Mesodermal cell (in vitro differentiated cells): ENCODE measurements at regions not wholly inside any gene's neighbourhood (a gene's known extent, or its start where the extent isn't known, plus 50 kb on each side); places are given as distances from the start of the nearest gene placed in this dataset.

ENCODE experiments used
- H3K27ac ChIP-seq: 2 replicates; pipeline ENCODE4 v1.7.0; 2013; ENCODE audit warnings: mild to moderate bottlenecking, low read depth, low read length, moderate library complexity; ENCODE audit not compliant: severe bottlenecking
- H3K36me3 ChIP-seq: 2 replicates; pipeline ENCODE4 v1.7.1; 2013; ENCODE audit warnings: mild to moderate bottlenecking, low read length, moderate library complexity; ENCODE audit not compliant: control insufficient read depth, insufficient read depth
- H3K4me1 ChIP-seq: one replicate; pipeline ENCODE4 v1.7.1; 2013; ENCODE audit warnings: mild to moderate bottlenecking, low read length; ENCODE audit not compliant: insufficient read depth, control insufficient read depth, poor library complexity, severe bottlenecking
- H3K4me3 ChIP-seq: 2 replicates; pipeline ENCODE4 v1.7.0; 2013; ENCODE audit warnings: low read length, control low read depth, mild to moderate bottlenecking; ENCODE audit not compliant: insufficient read depth, poor library complexity, severe bottlenecking; ENCODE audit errors: extremely low read depth
- H3K9me3 ChIP-seq: 2 replicates; pipeline ENCODE4 v1.7.1; 2013; ENCODE audit warnings: mild to moderate bottlenecking, low read length, moderate library complexity; ENCODE audit not compliant: control insufficient read depth
- WGBS, 2 experiments: methylation state at CpG; one replicate each; pipeline ENCODE4 v1.1.5; 2013; ENCODE audit warnings: missing lambda C conversion rate in 2 of 2; ENCODE audit not compliant: insufficient coverage in 2 of 2; 5-methylcytosine and 5-hydroxymethylcytosine counted together

DNA sequence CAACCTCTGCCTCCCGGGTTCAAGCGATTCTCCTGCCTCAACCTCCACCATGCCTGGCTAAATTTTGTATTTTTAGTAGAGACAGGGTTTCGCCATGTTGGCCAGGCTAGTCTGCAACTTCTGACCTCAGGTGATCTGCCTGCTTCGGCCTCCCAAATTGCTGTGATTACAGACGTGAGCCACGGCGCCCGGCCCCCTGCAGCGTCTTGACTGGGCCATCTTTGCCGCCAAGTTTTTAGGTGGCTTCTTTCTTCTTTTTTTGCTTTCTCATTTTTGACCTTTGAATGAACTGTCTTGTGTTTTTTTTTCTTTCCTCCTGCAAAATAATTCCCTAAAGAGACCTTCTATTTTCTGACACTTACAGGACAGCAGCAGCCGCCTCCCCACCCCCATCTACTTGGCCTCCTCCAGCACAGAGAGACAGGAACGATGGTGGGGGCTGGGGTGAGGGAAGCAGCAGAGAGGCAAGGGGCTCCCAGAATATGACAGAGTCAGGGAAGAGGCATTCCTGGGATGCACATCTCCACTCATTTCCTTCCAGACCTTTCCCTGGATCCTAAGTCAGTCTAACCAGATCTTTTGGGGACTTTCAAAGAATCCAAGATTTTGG lies 92.6 kb upstream of the ALX4 start:
- Histone ChIP-seq H3K36me3 (no peaks in the 10 kb centered on the region), H3K4me1 (peaks cover 3% of the 10 kb centered on the region), H3K27ac (no peak overlapping the region), H3K9me3 (no peaks in the 10 kb centered on the region), H3K4me3 (no peak overlapping the region)
- 83 to 90% methylated on average over 9 to 10 of the region's 12 CpGs for WGBS, 2 experiments

DNA sequence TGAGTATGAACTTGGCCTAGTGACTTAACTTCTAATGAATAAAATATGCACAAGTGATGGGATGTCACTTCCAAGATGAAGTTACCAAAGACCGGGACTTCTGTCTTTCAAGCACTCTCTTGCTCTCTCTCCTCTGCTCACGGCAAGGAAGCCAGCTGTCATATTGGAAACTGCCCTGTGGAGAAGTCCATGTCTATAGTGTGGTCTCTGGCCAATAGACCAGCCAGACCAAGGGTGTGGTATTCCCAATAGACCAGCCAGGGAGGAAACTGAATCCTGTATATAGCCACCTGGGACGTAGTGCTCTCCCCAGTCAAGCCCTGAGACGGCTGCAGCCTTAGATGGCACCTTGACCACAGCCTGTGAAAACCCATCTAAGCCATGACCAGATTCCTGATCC lies 93.2 kb upstream of the ALX4 start:
- 84 to 89% methylated on average over 4 of the region's 4 CpGs for WGBS, 2 experiments
- no peaks in the 10 kb centered on the region for H3K9me3 ChIP-seq
- H3K36me3 ChIP-seq, result no peaks in the 10 kb centered on the region
- no peak overlapping the region for H3K27ac ChIP-seq
- H3K4me1 ChIP-seq, result peaks cover 3% of the 10 kb centered on the region
- no peak overlapping the region for H3K4me3 ChIP-seq

DNA sequence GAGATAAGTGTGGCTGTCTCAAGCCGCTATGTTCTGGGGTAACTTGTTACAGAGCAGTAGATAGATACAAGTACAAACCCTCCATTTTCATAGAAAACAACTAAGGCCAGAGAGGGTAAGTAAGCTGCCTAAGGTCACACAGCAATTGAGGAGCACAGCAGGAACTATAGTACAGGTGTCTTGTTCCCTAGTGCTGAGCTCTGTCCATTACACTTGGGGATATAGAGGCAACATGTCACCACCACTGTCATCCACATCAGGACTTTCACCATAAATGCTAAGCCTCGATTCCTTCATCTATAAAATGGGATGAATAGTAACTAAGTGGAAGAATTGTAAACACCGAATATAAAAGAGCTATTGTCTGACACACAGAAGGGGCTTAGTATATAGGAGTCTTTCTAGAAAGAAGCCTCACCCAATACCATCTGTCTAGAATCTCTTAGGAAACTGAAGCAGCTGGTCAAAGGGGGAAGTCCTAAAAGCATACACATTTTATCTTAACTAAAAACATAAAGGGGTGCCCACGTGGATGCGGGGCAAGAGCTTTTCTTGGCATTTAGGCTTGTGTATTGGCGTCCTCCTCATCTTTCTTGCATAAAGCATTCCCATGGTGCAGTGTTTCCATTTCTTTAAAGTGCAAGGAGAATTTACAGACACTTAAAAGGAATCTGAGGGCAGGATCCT lies 93.8 kb upstream of the ALX4 start:
- H3K4me1 ChIP-seq, result peaks cover 3% of the 10 kb centered on the region
- H3K9me3 ChIP-seq, result no peaks in the 10 kb centered on the region
- no peak overlapping the region for H3K4me3 ChIP-seq
- no peak overlapping the region for H3K27ac ChIP-seq
- 62 to 63% methylated on average over 3 of the region's 6 CpGs for WGBS, 2 experiments
- no peaks in the 10 kb centered on the region for H3K36me3 ChIP-seq

DNA sequence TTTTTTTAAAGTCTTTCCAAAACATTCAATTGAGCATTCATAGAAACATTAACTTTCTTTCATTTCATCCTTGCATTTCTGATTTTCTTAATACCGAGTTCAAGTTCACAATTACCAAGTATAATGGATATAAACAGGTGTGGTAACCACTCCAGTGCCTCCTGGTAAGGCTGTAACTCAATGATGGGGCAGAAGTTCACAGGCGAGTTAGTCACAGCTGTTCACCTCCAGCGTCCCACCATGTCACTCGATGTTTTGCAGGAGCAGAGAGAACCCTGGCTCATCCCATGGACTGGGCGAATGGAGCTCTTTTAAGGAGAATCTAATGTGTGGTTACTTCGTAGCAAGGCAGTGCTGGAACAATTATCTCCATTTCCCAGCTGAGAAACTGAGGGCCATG lies 94.4 kb upstream of the ALX4 start:
- Histone ChIP-seq H3K4me3 (no peak overlapping the region), H3K36me3 (no peaks in the 10 kb centered on the region), H3K4me1 (peaks cover 3% of the 10 kb centered on the region), H3K9me3 (no peaks in the 10 kb centered on the region), H3K27ac (no peak overlapping the region)
- WGBS, 2 experiments, result 73 to 81% methylated on average over 3 to 4 of the region's 6 CpGs

DNA sequence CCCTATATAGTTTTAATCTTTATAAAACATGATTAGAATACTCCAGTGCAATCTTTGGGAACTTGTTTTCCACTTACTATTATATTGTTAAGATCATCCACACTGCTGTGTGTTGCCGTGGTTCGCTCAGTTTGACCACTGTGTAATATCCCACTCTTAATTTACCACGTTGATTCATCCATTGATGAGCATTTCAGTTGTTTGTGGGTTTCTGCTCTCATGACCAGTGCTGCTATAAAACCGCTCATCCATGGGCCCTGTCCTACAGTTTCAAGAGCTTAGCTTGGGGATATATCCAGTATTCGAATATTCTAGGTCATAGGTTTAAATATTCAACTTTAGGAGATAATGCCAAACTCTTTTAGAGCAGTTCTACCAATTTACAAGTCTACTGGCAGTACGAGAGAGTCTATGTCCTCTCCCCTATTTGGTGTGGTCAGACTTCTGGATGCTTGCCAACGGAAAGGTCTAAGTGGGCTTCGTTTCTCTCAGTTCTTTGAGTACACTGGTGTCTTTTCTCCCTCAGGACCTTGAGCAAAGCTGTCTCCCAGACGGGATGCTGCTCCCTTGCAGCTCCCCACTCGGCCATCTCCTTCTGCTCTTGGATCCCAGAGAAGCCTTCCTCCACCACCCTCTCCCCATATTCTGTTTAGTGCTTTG lies 94.9 kb upstream of the ALX4 start:
- peaks cover 3% of the 10 kb centered on the region for H3K4me1 ChIP-seq
- H3K9me3 ChIP-seq, result no peaks in the 10 kb centered on the region
- no peak overlapping the region for H3K27ac ChIP-seq
- 82 to 88% methylated on average over 6 to 8 of the region's 10 CpGs for WGBS, 2 experiments
- no peaks in the 10 kb centered on the region for H3K36me3 ChIP-seq
- no peak overlapping the region for H3K4me3 ChIP-seq

DNA sequence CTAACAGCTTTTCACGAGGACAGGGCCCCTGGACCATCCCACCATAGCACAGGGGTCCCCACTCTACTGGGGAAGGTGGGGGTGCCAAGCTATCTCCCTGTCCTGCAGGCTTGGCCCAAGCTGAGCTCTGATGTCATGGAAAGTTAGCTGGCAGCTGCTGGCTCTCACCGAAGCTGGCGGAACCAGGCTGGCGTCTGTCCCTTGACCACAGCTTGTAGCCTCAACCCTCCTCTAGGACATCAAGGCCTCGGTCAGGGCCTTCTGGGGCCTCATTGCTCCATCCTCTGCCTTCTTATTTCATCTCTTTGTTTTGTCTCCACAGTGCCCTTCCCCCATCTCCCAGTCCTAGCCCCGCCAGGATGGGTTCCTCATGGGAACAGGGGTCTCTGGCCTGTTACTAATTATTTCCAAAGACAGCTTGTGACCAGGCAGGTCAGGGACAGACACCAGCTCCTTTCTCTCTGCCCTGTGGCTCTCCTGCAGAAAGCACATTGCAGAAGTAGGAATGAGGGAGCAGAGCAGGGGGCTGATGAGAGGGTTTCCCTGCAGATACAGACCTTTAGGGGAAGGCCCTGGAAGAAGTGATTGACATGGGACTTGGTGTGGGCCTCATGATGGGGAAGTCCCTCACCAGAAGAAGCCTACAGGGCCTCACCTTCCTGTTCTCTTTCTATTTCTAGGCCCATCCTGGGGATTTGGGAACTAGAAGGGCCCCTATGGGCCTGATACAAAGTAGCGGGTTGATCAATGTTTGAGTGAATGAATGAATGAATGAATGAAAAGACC lies 97.5 kb upstream of the ALX4 start:
- Histone ChIP-seq H3K9me3 (no peaks in the 10 kb centered on the region), H3K4me3 (no peak overlapping the region), H3K27ac (no peak overlapping the region), H3K36me3 (no peaks in the 10 kb centered on the region), H3K4me1 (peaks cover 3% of the 10 kb centered on the region)
- WGBS, 2 experiments, result 89 to 93% methylated on average over 6 of the region's 7 CpGs

DNA sequence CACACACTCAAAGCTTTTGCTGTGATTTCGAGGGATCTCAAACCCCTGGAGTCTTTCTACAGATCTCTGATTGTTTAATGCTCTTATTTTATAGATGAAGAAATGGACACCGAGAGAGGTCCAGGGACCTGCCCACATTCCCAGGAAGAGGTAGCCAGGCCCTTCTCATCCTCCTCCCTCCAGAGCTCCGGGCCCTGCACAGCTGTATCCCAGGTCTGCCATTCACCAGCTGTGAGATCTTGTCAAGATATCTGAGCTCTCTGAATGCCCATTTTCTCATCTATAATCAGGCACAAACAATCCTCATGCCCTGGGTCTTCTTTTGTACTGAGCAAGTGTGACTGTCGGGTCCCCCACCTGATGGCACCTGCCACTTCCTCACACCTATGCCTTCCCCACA lies 98.2 kb upstream of the ALX4 start:
- Histone ChIP-seq H3K9me3 (no peaks in the 10 kb centered on the region), H3K27ac (no peak overlapping the region), H3K4me1 (no peaks in the 10 kb centered on the region), H3K36me3 (no peaks in the 10 kb centered on the region), H3K4me3 (no peak overlapping the region)
- WGBS, 2 experiments, result 79% methylated on average over 2 of the region's 4 CpGs

DNA sequence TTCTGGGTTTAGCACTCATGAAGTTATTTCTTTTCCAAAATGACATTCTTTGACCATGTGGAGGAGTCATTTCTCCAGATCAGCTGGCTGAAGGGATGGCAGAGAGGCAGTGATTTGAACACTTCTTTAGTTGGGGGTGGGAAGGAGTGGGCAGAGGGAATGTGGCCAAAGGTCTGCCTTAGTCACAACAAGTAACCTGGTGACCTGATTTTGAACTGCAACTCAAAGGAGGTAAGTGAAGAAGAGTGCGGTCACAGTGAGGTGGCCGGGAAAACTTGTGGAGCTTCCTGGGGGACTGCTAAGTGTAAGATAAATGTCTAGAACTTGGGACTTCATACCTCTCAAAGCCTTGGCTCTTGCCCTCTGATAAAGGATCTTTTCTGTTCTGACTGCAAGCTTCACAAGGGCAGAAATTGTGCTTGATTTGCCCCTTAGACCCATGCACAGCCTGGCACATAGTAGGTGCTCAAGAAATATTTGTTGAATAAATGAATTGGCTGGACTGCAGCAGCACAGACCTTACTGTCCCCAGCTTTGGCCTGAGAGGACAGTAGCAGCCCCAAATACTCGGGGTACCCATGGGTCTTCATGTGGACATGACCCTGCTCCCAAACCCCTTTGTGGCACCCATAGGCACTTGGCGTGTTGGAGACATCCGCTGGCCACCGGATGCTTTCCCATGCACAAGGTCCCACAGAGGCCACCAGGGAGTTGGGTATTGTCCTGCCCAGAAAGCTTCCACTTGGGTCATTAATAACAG lies 99.0 kb upstream of the ALX4 start:
- H3K36me3 ChIP-seq, result no peaks in the 10 kb centered on the region
- no peak overlapping the region for H3K27ac ChIP-seq
- 84 to 87% methylated on average over 4 to 6 of the region's 6 CpGs for WGBS, 2 experiments
- no peaks in the 10 kb centered on the region for H3K9me3 ChIP-seq
- H3K4me3 ChIP-seq, result no peak overlapping the region
- H3K4me1 ChIP-seq, result no peaks in the 10 kb centered on the region

DNA sequence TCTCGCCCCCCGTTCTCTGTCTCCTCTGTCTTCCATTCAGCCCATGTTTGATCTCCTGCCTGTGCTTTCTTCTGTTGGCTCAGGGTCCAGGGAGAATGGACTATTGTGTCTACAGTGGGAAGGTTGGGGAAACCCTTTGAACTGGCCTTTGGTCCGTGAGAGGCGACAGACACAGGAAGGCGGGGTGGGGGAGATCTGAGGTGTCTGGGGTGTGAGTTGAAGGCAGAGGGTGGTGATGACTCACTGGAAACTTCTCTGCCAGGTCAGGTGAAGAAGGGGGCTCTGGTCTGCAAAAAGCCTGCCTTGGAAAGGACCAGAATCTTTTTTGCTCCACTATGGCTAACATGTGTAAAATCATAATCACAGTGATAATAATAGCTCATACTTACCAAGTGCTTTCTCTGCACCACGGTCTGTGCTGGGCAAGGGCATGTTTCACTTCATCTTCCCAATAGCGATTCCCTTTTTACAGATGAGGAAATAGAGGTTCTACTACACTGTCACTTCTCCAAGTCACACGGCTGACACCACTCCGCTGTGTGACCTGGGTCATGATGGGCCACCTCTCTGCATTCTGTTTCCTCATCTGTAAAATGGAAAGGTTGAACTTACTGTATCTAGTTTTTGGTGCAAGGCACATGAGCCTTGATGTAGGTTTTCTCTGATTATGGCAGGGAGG lies 99.8 kb upstream of the ALX4 start:
- no peaks in the 10 kb centered on the region for H3K9me3 ChIP-seq

DNA sequence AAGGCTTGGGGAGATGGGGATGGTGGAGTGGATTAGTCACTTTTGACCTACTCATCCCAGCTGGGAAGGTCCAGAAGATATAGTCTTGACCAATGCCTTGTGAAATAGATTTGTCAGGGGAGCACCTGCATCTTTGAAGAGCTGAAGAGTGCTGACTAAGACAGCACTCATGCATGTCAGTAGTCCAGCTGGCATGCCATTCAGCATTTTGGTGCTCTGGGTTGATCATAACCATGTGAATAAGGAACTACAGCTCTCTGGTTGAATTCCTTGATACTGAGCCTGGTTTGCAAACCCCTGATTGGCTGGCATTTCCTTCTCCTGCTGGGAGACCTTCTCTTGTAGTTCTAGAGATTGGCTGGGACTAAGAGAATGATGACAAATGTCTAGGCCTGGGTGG lies 106.8 kb upstream of the ALX4 start:
- no peaks in the 10 kb centered on the region for H3K9me3 ChIP-seq
- no peak overlapping the region for H3K27ac ChIP-seq
- H3K36me3 ChIP-seq, result no peaks in the 10 kb centered on the region
- H3K4me3 ChIP-seq, result no peak overlapping the region
- H3K4me1 ChIP-seq, result no peaks in the 10 kb centered on the region

More for the DNA sequence above, 99.8 kb upstream of the ALX4 start:
- H3K27ac ChIP-seq, result no peak overlapping the region
- H3K4me1 ChIP-seq, result no peaks in the 10 kb centered on the region
- no peaks in the 10 kb centered on the region for H3K36me3 ChIP-seq
- H3K4me3 ChIP-seq, result no peak overlapping the region
- WGBS, 2 experiments, result 77 to 78% methylated on average over 5 of the region's 9 CpGs
